Rectal smooth muscle tissue (tissue), 1 donor: ENCODE measurements at regions not wholly inside any gene's neighbourhood (a gene's known extent, or its start where the extent isn't known, plus 50 kb on each side); places are given as distances from the start of the nearest gene placed in this dataset.

Source experiments
- H3K27ac ChIP-seq: one replicate; pipeline ENCODE4 v1.7.0; 2013; ENCODE audit warnings: low read depth, low read length, inconsistent platforms
- H3K27me3 ChIP-seq: one replicate; pipeline ENCODE4 v1.7.0; 2013; ENCODE audit warnings: low read length; ENCODE audit not compliant: control insufficient read depth, insufficient read depth
- H3K36me3 ChIP-seq: one replicate; pipeline ENCODE4 v1.7.0; 2013; ENCODE audit warnings: low read length; ENCODE audit not compliant: control insufficient read depth, insufficient read depth
- H3K4me1 ChIP-seq: one replicate; pipeline ENCODE4 v1.7.0; 2013; ENCODE audit warnings: low read length; ENCODE audit not compliant: control insufficient read depth, insufficient read depth
- H3K4me3 ChIP-seq: one replicate; pipeline ENCODE4 v1.7.0; 2013; ENCODE audit warnings: low read length
- H3K9ac ChIP-seq: one replicate; pipeline ENCODE4 v1.7.0; 2013; ENCODE audit warnings: low read length

- Histone ChIP-seq H3K36me3 (no peaks in the 10 kb centered on the region), H3K4me1 (no peaks in the 10 kb centered on the region), H3K27me3 (no peaks in the 10 kb centered on the region), H3K9ac (no peak overlapping the region), H3K27ac (no peak overlapping the region), H3K4me3 (no peak overlapping the region)
Measured at GRCh38 chr7:114842551-114843065, 79.3 kb upstream of the MDFIC start.

GRCh38 chr7:114843102-114843501 lies 78.8 kb upstream of the MDFIC start:
- no peaks in the 10 kb centered on the region for H3K27me3 ChIP-seq
- H3K4me1 ChIP-seq, result no peaks in the 10 kb centered on the region
- H3K36me3 ChIP-seq, result no peaks in the 10 kb centered on the region
- no peak overlapping the region for H3K9ac ChIP-seq
- no peak overlapping the region for H3K4me3 ChIP-seq
- no peak overlapping the region for H3K27ac ChIP-seq

- peaks cover 2% of the 10 kb centered on the region for H3K4me1 ChIP-seq
- no peaks in the 10 kb centered on the region for H3K36me3 ChIP-seq
- no peak overlapping the region for H3K4me3 ChIP-seq
- no peak overlapping the region for H3K27ac ChIP-seq
- H3K27me3 ChIP-seq, result no peaks in the 10 kb centered on the region
- no peak overlapping the region for H3K9ac ChIP-seq
Measured at GRCh38 chr7:114851406-114852061, 70.4 kb upstream of the MDFIC start.

GRCh38 chr7:114852293-114852692 lies 69.6 kb upstream of the MDFIC start:
- H3K27ac ChIP-seq, result no peak overlapping the region
- H3K4me3 ChIP-seq, result no peak overlapping the region
- no peaks in the 10 kb centered on the region for H3K27me3 ChIP-seq
- H3K36me3 ChIP-seq, result no peaks in the 10 kb centered on the region
- peaks cover 2% of the 10 kb centered on the region for H3K4me1 ChIP-seq
- no peak overlapping the region for H3K9ac ChIP-seq

- H3K4me1 ChIP-seq, result peaks cover 2% of the 10 kb centered on the region
- no peaks in the 10 kb centered on the region for H3K36me3 ChIP-seq
- H3K27me3 ChIP-seq, result no peaks in the 10 kb centered on the region
Measured at GRCh38 chr7:114853189-114853588, 68.7 kb upstream of the MDFIC start.

GRCh38 chr7:114854369-114854768 lies 67.5 kb upstream of the MDFIC start:
- no peak overlapping the region for H3K4me3 ChIP-seq
- no peaks in the 10 kb centered on the region for H3K27me3 ChIP-seq
- H3K4me1 ChIP-seq, result peaks cover 2% of the 10 kb centered on the region
- H3K36me3 ChIP-seq, result no peaks in the 10 kb centered on the region
- H3K27ac ChIP-seq, result no peak overlapping the region
- no peak overlapping the region for H3K9ac ChIP-seq

More at GRCh38 chr7:114853189-114853588, 68.7 kb upstream of the MDFIC start:
- Histone ChIP-seq H3K4me3 (no peak overlapping the region), H3K27ac (no peak overlapping the region), H3K9ac (no peak overlapping the region)

- no peaks in the 10 kb centered on the region for H3K4me1 ChIP-seq
- H3K27ac ChIP-seq, result no peak overlapping the region
- no peak overlapping the region for H3K9ac ChIP-seq
- H3K4me3 ChIP-seq, result no peak overlapping the region
- no peaks in the 10 kb centered on the region for H3K36me3 ChIP-seq
- no peaks in the 10 kb centered on the region for H3K27me3 ChIP-seq
Measured at GRCh38 chr7:114856625-114857024, 65.3 kb upstream of the MDFIC start.

GRCh38 chr7:114857605-114858004 lies 64.3 kb upstream of the MDFIC start:
- H3K9ac ChIP-seq, result no peak overlapping the region
- no peaks in the 10 kb centered on the region for H3K4me1 ChIP-seq
- no peaks in the 10 kb centered on the region for H3K36me3 ChIP-seq
- H3K27ac ChIP-seq, result no peak overlapping the region
- H3K4me3 ChIP-seq, result no peak overlapping the region
- no peaks in the 10 kb centered on the region for H3K27me3 ChIP-seq

- no peak overlapping the region for H3K4me3 ChIP-seq
- no peak overlapping the region for H3K27ac ChIP-seq
- no peak overlapping the region for H3K9ac ChIP-seq
- no peaks in the 10 kb centered on the region for H3K36me3 ChIP-seq
- H3K27me3 ChIP-seq, result no peaks in the 10 kb centered on the region
- no peaks in the 10 kb centered on the region for H3K4me1 ChIP-seq
Measured at GRCh38 chr7:114859477-114859876, 62.4 kb upstream of the MDFIC start.

GRCh38 chr7:114860206-114860605 lies 61.7 kb upstream of the MDFIC start:
- H3K9ac ChIP-seq, result no peak overlapping the region
- no peaks in the 10 kb centered on the region for H3K27me3 ChIP-seq
- H3K4me1 ChIP-seq, result no peaks in the 10 kb centered on the region

GRCh38 chr7:114862406-114862805 lies 59.5 kb upstream of the MDFIC start:
- H3K27me3 ChIP-seq, result no peaks in the 10 kb centered on the region
- no peak overlapping the region for H3K27ac ChIP-seq
- H3K36me3 ChIP-seq, result no peaks in the 10 kb centered on the region
- H3K4me3 ChIP-seq, result no peak overlapping the region
- no peak overlapping the region for H3K9ac ChIP-seq
- no peaks in the 10 kb centered on the region for H3K4me1 ChIP-seq

More at GRCh38 chr7:114860206-114860605, 61.7 kb upstream of the MDFIC start:
- Histone ChIP-seq H3K4me3 (no peak overlapping the region), H3K36me3 (no peaks in the 10 kb centered on the region), H3K27ac (no peak overlapping the region)

GRCh38 chr7:114864278-114864677 lies 57.6 kb upstream of the MDFIC start:
- Histone ChIP-seq H3K9ac (no peak overlapping the region), H3K36me3 (no peaks in the 10 kb centered on the region), H3K4me3 (no peak overlapping the region), H3K27ac (peak overlapping the region; percentile 8), H3K4me1 (no peaks in the 10 kb centered on the region), H3K27me3 (no peaks in the 10 kb centered on the region)

GRCh38 chr7:114865564-114865963 lies 56.3 kb upstream of the MDFIC start:
- Histone ChIP-seq H3K4me1 (no peaks in the 10 kb centered on the region), H3K36me3 (no peaks in the 10 kb centered on the region), H3K27ac (no peak overlapping the region), H3K4me3 (no peak overlapping the region), H3K9ac (no peak overlapping the region), H3K27me3 (no peaks in the 10 kb centered on the region)
